HFFc6 (cell line): ENCODE measurements at regions not wholly inside any gene's neighbourhood (a gene's known extent, or its start where the extent isn't known, plus 50 kb on each side); places are given as distances from the start of the nearest gene placed in this dataset.

Experiments
- DNase-seq: peaks from one replicate; pipeline ENCODE4 v3.0.0-alpha.2; 2018
- H3K27ac Mint-ChIP-seq: 2 replicates; pipeline ENCODE4 v1.8.0; 2020; ENCODE audit warnings: mild to moderate bottlenecking, mixed read lengths
- H3K27me3 Mint-ChIP-seq: 2 replicates; pipeline ENCODE4 v1.8.0; 2021; ENCODE audit warnings: mild to moderate bottlenecking, moderate library complexity, mixed read lengths; ENCODE audit not compliant: insufficient read depth
- H3K36me3 Mint-ChIP-seq: 2 replicates; pipeline ENCODE4 v1.8.0; 2021; ENCODE audit warnings: low read depth, mixed read lengths
- H3K4me1 Mint-ChIP-seq: 2 replicates; pipeline ENCODE4 v1.8.0; 2020; ENCODE audit warnings: low read depth, mixed read lengths
- H3K4me3 Mint-ChIP-seq: 2 replicates; pipeline ENCODE4 v1.8.0; 2020; ENCODE audit warnings: mild to moderate bottlenecking, moderate library complexity, mixed read lengths
- H3K9me3 Mint-ChIP-seq: 2 replicates; pipeline ENCODE4 v1.8.0; 2020; ENCODE audit warnings: mild to moderate bottlenecking, mixed read lengths
- TF ChIP-seq, protein P1 (sequence below): fragments of 200-600 bp; sonication (generic); IDR thresholded peaks from 2 replicates; pipeline ENCODE4 v1.5.0; 2021; ENCODE audit warnings: antibody characterized with exemption, mild to moderate bottlenecking

DNA sequence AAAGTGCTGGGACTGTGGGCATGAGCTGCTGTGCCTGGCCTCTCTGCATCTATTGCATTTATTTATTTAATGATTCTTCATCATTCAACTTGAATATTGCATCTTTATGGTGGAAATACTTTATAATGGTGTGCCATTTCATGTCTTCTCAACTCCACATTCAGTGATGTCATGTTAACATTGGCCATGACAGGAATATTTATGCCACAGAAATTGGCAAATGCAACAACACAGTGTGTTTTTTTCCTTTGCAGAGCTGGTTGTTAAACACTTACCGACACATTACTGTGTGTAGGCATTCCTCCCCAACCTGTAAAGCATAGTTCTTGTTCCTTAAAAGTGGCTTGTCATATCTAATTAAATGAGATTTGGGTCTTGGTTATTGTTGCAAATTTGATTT is 57.4 kb upstream of the WDR26 start:
- TF ChIP-seq, protein P1, sequence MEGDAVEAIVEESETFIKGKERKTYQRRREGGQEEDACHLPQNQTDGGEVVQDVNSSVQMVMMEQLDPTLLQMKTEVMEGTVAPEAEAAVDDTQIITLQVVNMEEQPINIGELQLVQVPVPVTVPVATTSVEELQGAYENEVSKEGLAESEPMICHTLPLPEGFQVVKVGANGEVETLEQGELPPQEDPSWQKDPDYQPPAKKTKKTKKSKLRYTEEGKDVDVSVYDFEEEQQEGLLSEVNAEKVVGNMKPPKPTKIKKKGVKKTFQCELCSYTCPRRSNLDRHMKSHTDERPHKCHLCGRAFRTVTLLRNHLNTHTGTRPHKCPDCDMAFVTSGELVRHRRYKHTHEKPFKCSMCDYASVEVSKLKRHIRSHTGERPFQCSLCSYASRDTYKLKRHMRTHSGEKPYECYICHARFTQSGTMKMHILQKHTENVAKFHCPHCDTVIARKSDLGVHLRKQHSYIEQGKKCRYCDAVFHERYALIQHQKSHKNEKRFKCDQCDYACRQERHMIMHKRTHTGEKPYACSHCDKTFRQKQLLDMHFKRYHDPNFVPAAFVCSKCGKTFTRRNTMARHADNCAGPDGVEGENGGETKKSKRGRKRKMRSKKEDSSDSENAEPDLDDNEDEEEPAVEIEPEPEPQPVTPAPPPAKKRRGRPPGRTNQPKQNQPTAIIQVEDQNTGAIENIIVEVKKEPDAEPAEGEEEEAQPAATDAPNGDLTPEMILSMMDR, result no peak
- peaks cover 46% of the 10 kb centered on the region for H3K4me1 Mint-ChIP-seq
- peaks cover 12% of the 10 kb centered on the region for H3K36me3 Mint-ChIP-seq
- no peaks in the 10 kb centered on the region; the same call in 1 of the 2 replicates for H3K9me3 Mint-ChIP-seq
- H3K27ac Mint-ChIP-seq, result no peak overlapping the region
- H3K27me3 Mint-ChIP-seq, result no peaks in the 10 kb centered on the region
- no peak overlapping the region for H3K4me3 Mint-ChIP-seq
- DNase-seq, result no peak

DNA sequence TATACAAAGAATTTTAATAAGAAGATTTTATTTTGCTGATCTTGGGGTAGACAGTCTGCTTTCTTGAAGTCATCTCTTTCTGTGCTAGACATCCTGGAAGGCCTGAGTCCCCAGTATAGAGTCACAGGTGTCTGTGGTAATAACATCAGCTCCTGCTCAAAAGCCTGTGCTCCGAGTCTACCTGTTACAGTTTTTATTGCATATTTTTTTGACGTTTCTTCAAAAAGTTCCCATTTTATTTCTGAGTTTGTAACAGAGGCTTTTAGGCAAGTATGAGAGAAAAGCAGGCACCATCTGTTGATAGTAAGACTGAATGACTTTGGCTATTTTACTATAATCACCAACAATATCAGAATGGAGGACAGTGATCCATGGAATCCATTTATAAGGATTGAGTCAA is 58.0 kb upstream of the WDR26 start:
- Mint-ChIP-seq H3K27me3 (no peaks in the 10 kb centered on the region), H3K27ac (no peak overlapping the region), H3K4me1 (peaks cover 46% of the 10 kb centered on the region), H3K4me3 (no peak overlapping the region), H3K36me3 (peaks cover 14% of the 10 kb centered on the region), H3K9me3 (no peaks in the 10 kb centered on the region; the same call in 1 of the 2 replicates)
- DNase-seq, result no peak
- TF ChIP-seq, protein P1, result no peak

GRCh38 chr1:224493269-224493668 is 58.7 kb upstream of the WDR26 start:
- Mint-ChIP-seq H3K27ac (no peak overlapping the region), H3K4me3 (no peak overlapping the region), H3K36me3 (peaks cover 14% of the 10 kb centered on the region), H3K27me3 (no peaks in the 10 kb centered on the region), H3K9me3 (no peaks in the 10 kb centered on the region; the same call in 1 of the 2 replicates), H3K4me1 (peaks cover 53% of the 10 kb centered on the region)
- TF ChIP-seq, protein P1, result no peak
- no peak for DNase-seq

GRCh38 chr1:224494343-224494742 is 59.7 kb upstream of the WDR26 start:
- no peak overlapping the region for H3K4me3 Mint-ChIP-seq
- no peaks in the 10 kb centered on the region for H3K27me3 Mint-ChIP-seq
- no peak for DNase-seq
- H3K4me1 Mint-ChIP-seq, result peaks cover 54% of the 10 kb centered on the region
- TF ChIP-seq, protein P1, result no peak
- peaks cover 14% of the 10 kb centered on the region for H3K36me3 Mint-ChIP-seq
- no peak overlapping the region for H3K27ac Mint-ChIP-seq
- H3K9me3 Mint-ChIP-seq, result no peaks in the 10 kb centered on the region; the same call in 1 of the 2 replicates

DNA sequence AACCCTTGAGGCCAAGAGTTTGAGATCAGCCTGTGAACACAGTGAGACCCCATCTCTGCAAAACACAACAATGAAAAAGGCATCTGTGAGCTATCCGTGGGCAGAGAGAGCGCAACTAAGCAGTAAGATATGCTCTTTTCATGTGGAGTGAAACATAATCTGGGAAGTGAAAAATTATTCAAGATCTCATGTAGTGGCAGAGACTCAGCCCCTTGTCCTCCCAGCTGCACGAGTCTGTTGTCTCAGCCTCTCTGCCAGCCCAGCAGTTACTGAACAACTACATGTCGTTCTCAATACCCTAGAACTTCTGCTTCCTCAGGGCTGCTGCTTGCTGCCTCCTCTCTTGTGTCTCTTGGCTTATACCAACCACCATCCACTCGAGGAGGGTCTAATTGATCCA is 61.3 kb upstream of the WDR26 start:
- no peak for DNase-seq
- Mint-ChIP-seq H3K4me1 (peaks cover 51% of the 10 kb centered on the region), H3K9me3 (no peaks in the 10 kb centered on the region; the same call in 1 of the 2 replicates), H3K4me3 (no peak overlapping the region), H3K27me3 (no peaks in the 10 kb centered on the region), H3K27ac (no peak overlapping the region; the same call in 1 of the 2 replicates), H3K36me3 (peaks cover 14% of the 10 kb centered on the region)
- TF ChIP-seq, protein P1, result no peak

GRCh38 chr1:224496826-224497225 is 62.2 kb upstream of the WDR26 start:
- H3K27ac Mint-ChIP-seq, result peak overlapping the region; percentile 95

More at GRCh38 chr1:224496826-224497225, 62.2 kb upstream of the WDR26 start:
- H3K27me3 Mint-ChIP-seq, result no peaks in the 10 kb centered on the region; the same call in 1 of the 2 replicates
- no peak for DNase-seq
- no peaks in the 10 kb centered on the region; the same call in 1 of the 2 replicates for H3K9me3 Mint-ChIP-seq
- peaks cover 56% of the 10 kb centered on the region for H3K4me1 Mint-ChIP-seq
- TF ChIP-seq, protein P1, result no peak
- no peak overlapping the region for H3K4me3 Mint-ChIP-seq
- H3K36me3 Mint-ChIP-seq, result peaks cover 14% of the 10 kb centered on the region
